Dedifferentiated amniotic fluid mesenchymal stem cell (primary cell): ENCODE measurements at regions not wholly inside any gene's neighbourhood (a gene's known extent, or its start where the extent isn't known, plus 50 kb on each side); places are given as distances from the start of the nearest gene placed in this dataset.
A peak's percentile ranks its signal among the peaks of the same experiment; 100 is the strongest.

Experiments
- DNase-seq: peaks from one replicate; pipeline ENCODE4 v3.0.0-alpha.2; 2016; ENCODE audit errors: extremely low spot score

- DNase-seq: no peak
Observed at GRCh38 chr16:54442864-54443263, 156.3 kb upstream of the IRX3 start.

GRCh38 chr16:54438469-54438868 is 151.9 kb upstream of the IRX3 start:
- no peak for DNase-seq

GRCh38 chr16:54437921-54438320 is 151.3 kb upstream of the IRX3 start:
- no peak for DNase-seq

- no peak for DNase-seq
Observed at GRCh38 chr16:54437401-54437800, 150.8 kb upstream of the IRX3 start.

GRCh38 chr16:54436346-54436745 is 149.8 kb upstream of the IRX3 start:
- DNase-seq: no peak

- no peak for DNase-seq
Observed at GRCh38 chr16:54434859-54435258, 148.3 kb upstream of the IRX3 start.

- DNase-seq: no peak
Observed at GRCh38 chr16:54432897-54433229, 146.3 kb upstream of the IRX3 start.

GRCh38 chr16:54431997-54432896 is 145.7 kb upstream of the IRX3 start:
- DNase-seq: no peak

- peak; percentile 34 for DNase-seq
Observed at GRCh38 chr16:54431041-54431996, 144.7 kb upstream of the IRX3 start.

- DNase-seq: peak; percentile 71
Observed at GRCh38 chr16:54430491-54431030, 144.0 kb upstream of the IRX3 start.

- DNase-seq: no peak
Observed at GRCh38 chr16:54429029-54429428, 142.4 kb upstream of the IRX3 start.

GRCh38 chr16:54426553-54426849 is 139.9 kb upstream of the IRX3 start:
- DNase-seq: no peak

- no peak for DNase-seq
Observed at GRCh38 chr16:54425681-54426552, 139.3 kb upstream of the IRX3 start.

- DNase-seq: no peak
Observed at GRCh38 chr16:54425068-54425467, 138.5 kb upstream of the IRX3 start.

GRCh38 chr16:54424043-54424451 is 137.5 kb upstream of the IRX3 start:
- DNase-seq: no peak

GRCh38 chr16:54422569-54422978 is 136.0 kb upstream of the IRX3 start:
- DNase-seq: no peak

GRCh38 chr16:54422159-54422558 is 135.6 kb upstream of the IRX3 start:
- no peak for DNase-seq

- no peak for DNase-seq
Observed at GRCh38 chr16:54421220-54421619, 134.6 kb upstream of the IRX3 start.

GRCh38 chr16:54418903-54419302 is 132.3 kb upstream of the IRX3 start:
- no peak for DNase-seq

- no peak for DNase-seq
Observed at GRCh38 chr16:54417384-54417783, 130.8 kb upstream of the IRX3 start.

GRCh38 chr16:54414671-54415070 is 128.1 kb upstream of the IRX3 start:
- no peak for DNase-seq
